Left ventricle myocardium inferior (tissue), 1 donor: ENCODE measurements at regions not wholly inside any gene's neighbourhood (a gene's known extent, or its start where the extent isn't known, plus 50 kb on each side); places are given as distances from the start of the nearest gene placed in this dataset.

Source experiments
- DNase-seq: peaks from one replicate; pipeline ENCODE4 v3.0.0-alpha.2; 2020
- H3K27ac ChIP-seq: fragments of 200-600 bp; replicated peaks from 2 replicates; pipeline ENCODE4 v1.8.0; 2021
- H3K27me3 ChIP-seq: fragments of 200-600 bp; 2 replicates; pipeline ENCODE4 v1.8.0; 2021; ENCODE audit warnings: low read depth
- H3K36me3 ChIP-seq: fragments of 200-600 bp; 2 replicates; pipeline ENCODE4 v1.8.0; 2021
- H3K4me1 ChIP-seq: fragments of 200-600 bp; 2 replicates; pipeline ENCODE4 v1.8.0; 2021
- H3K4me3 ChIP-seq: fragments of 200-600 bp; 2 replicates; pipeline ENCODE4 v1.8.0; 2021; ENCODE audit warnings: mild to moderate bottlenecking, moderate library complexity
- H3K9me3 ChIP-seq: fragments of 200-600 bp; replicated peaks from 2 replicates; pipeline ENCODE4 v1.8.0; 2021
- CTCF ChIP-seq: fragments of 200-600 bp; IDR thresholded peaks from 2 replicates; pipeline ENCODE4 v1.8.0; 2021; ENCODE audit warnings: antibody characterized with exemption, mild to moderate bottlenecking, borderline replicate concordance
- intact Hi-C: fragments of 100-400 bp; cut with micrococcal nuclease; formaldehyde crosslinking; loops from one replicate; pipeline ENCODE4 v1.11.0; 2022
- donor health status: DM: no; HTN: yes; CAD: no; lungs with severe emphysema.

GRCh38 chr9:2411459-2412215 lies 209.9 kb upstream of the VLDLR start:
- Histone ChIP-seq H3K36me3 (no peaks in the 10 kb centered on the region), H3K4me3 (no peak overlapping the region), H3K27me3 (no peaks in the 10 kb centered on the region), H3K4me1 (no peaks in the 10 kb centered on the region), H3K27ac (no peak overlapping the region), H3K9me3 (no peaks in the 10 kb centered on the region)
- intact Hi-C loops, result no loop called here
- DNase-seq, result no peak
- no peak for TF ChIP-seq CTCF

GRCh38 chr9:2413160-2413805 lies 208.3 kb upstream of the VLDLR start:
- no peak for TF ChIP-seq CTCF
- Histone ChIP-seq H3K27ac (no peak overlapping the region), H3K36me3 (no peaks in the 10 kb centered on the region), H3K4me3 (no peak overlapping the region), H3K9me3 (no peaks in the 10 kb centered on the region), H3K4me1 (peaks cover 3% of the 10 kb centered on the region), H3K27me3 (no peaks in the 10 kb centered on the region)
- intact Hi-C loops, result no loop called here
- DNase-seq, result no peak

GRCh38 chr9:2414465-2414864 lies 207.1 kb upstream of the VLDLR start:
- Histone ChIP-seq H3K4me1 (peaks cover 15% of the 10 kb centered on the region), H3K9me3 (no peaks in the 10 kb centered on the region), H3K4me3 (no peak overlapping the region), H3K27me3 (no peaks in the 10 kb centered on the region), H3K27ac (no peak overlapping the region), H3K36me3 (no peaks in the 10 kb centered on the region)
- intact Hi-C loops, result no loop called here
- no peak for TF ChIP-seq CTCF
- DNase-seq, result no peak

GRCh38 chr9:2415326-2415725 lies 206.3 kb upstream of the VLDLR start:
- H3K4me3 ChIP-seq, result no peak overlapping the region
- TF ChIP-seq CTCF, result no peak
- intact Hi-C loops, result no loop called here
- no peaks in the 10 kb centered on the region for H3K9me3 ChIP-seq
- H3K4me1 ChIP-seq, result peaks cover 16% of the 10 kb centered on the region
- no peak overlapping the region for H3K27ac ChIP-seq
- no peak for DNase-seq
- no peaks in the 10 kb centered on the region for H3K27me3 ChIP-seq
- no peaks in the 10 kb centered on the region for H3K36me3 ChIP-seq

DNA sequence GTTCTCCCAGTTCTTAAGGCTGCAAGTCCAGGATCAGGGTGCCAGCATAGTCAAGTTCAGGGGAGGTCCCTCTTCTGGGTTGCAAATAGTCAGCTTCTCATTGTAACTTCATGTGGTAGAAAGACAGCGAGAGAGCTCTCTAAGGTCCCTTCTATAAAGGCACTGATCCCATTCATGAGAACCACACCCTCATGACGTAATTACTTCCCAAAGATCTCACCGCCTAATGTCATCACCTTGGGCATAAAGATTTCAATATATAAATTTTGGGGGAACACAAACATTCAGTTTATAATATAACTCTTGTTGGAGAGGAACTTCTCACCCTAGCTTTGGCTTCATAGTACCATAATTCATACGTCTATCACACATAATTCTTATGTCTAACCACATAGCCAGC lies 203.9 kb upstream of the VLDLR start:
- H3K9me3 ChIP-seq, result no peaks in the 10 kb centered on the region
- no peak overlapping the region for H3K4me3 ChIP-seq
- no peak for DNase-seq
- no peaks in the 10 kb centered on the region for H3K27me3 ChIP-seq
- intact Hi-C loops, result no loop called here
- no peak overlapping the region for H3K27ac ChIP-seq
- peaks cover 16% of the 10 kb centered on the region for H3K4me1 ChIP-seq
- TF ChIP-seq CTCF, result no peak
- peaks cover 3% of the 10 kb centered on the region for H3K36me3 ChIP-seq
